ENCODE measurements at regions not wholly inside any gene's neighbourhood (a gene's known extent, or its start where the extent isn't known, plus 50 kb on each side); places are given as distances from the start of the nearest gene placed in this dataset.

- no peak for TF ChIP-seq CHD7 (IDR thresholded peaks at IDR 0.05; ENCODE audit: insufficient replicate concordance, low read length)
- TF ChIP-seq CHD2 (IDR thresholded peaks at IDR 0.05; ENCODE audit: low read length): no peak
- no peak for TF ChIP-seq FOSL1 (IDR thresholded peaks at IDR 0.05; ENCODE audit: insufficient read depth, low read depth, low read length)
- no peak for TF ChIP-seq CBX8 (IDR thresholded peaks at IDR 0.05; ENCODE audit: borderline replicate concordance, low read depth, low read length)
- no peak for TF ChIP-seq JUN (IDR thresholded peaks at IDR 0.05; ENCODE audit: low read depth, low read length)
- no peak for TF ChIP-seq HDAC2 (IDR thresholded peaks at IDR 0.05; ENCODE audit: borderline replicate concordance in 1 of 2, low read depth in 2 of 2, low read length in 2 of 2)
- no peak for TF ChIP-seq TCF12 (IDR thresholded peaks at IDR 0.05; ENCODE audit: low read depth, low read length)
- no peak for TF ChIP-seq NANOG (IDR thresholded peaks at IDR 0.05; ENCODE audit: insufficient read depth, low read depth, low read length, poor library complexity, severe bottlenecking)
- no peak for TF ChIP-seq NRF1 (IDR thresholded peaks at IDR 0.05; ENCODE audit: low read depth, low read length)
- TF ChIP-seq SP4 (IDR thresholded peaks at IDR 0.05; ENCODE audit: low read length): no peak
These were observed 147.4 kb upstream of the FGF13 start (continued) for GRCh38 chrX:138858951-138859350.
